Peyer's patch (tissue), 4 donors: ENCODE measurements at regions not wholly inside any gene's neighbourhood (a gene's known extent, or its start where the extent isn't known, plus 50 kb on each side); places are given as distances from the start of the nearest gene placed in this dataset.
"Not testable (repeated sequence)": the region's sequence is repeated elsewhere in the genome, so short reads cannot be mapped to it uniquely, and the experiment has no call there.

Experiments used
- CTCF ChIP-seq, 6 experiments: fragments of 450-650 bp in 4 of 6; fragments of 200-600 bp in 2 of 6; sonication (generic) in 1 of 6; IDR thresholded peaks; one replicate each; pipeline ENCODE4 v1.5.1; 2017 to 2019; ENCODE audit warnings: antibody characterized with exemption in 6 of 6, mild to moderate bottlenecking in 3 of 6, moderate library complexity in 1 of 6
- POLR2A ChIP-seq, 2 donors: fragments of 450-650 bp; IDR thresholded peaks; one replicate each; pipeline ENCODE4 v1.5.1; 2017; ENCODE audit warnings: antibody characterized with exemption in 2 of 2, mild to moderate bottlenecking in 2 of 2, moderate library complexity in 2 of 2

GRCh38 chr9:85843949-85844348 is 97.0 kb upstream of the NAA35 start:
- not testable (repeated sequence) for TF ChIP-seq POLR2A, CTCF (IDR thresholded peaks at IDR 0.05)
